HG02973 (cell line): ENCODE measurements at regions not wholly inside any gene's neighbourhood (a gene's known extent, or its start where the extent isn't known, plus 50 kb on each side); places are given as distances from the start of the nearest gene placed in this dataset.
"Not testable (repeated sequence)": the region's sequence is repeated elsewhere in the genome, so short reads cannot be mapped to it uniquely, and the experiment has no call there.

Experiments
- ATAC-seq: cut with Tn5 transposase; IDR thresholded peaks from one replicate; pipeline ENCODE4 v1.9.1; 2021; ENCODE audit warnings: moderate library complexity; ENCODE audit not compliant: unreplicated experiment

- not testable (repeated sequence) for ATAC-seq
Measured at GRCh38 chr7:55705728-55706450, 133.6 kb upstream of the VOPP1 start.

GRCh38 chr7:55702831-55703230, 130.5 kb upstream of the VOPP1 start:
- not testable (repeated sequence) for ATAC-seq

GRCh38 chr7:55699450-55699842, 127.1 kb upstream of the VOPP1 start:
- ATAC-seq = not testable (repeated sequence)

DNA sequence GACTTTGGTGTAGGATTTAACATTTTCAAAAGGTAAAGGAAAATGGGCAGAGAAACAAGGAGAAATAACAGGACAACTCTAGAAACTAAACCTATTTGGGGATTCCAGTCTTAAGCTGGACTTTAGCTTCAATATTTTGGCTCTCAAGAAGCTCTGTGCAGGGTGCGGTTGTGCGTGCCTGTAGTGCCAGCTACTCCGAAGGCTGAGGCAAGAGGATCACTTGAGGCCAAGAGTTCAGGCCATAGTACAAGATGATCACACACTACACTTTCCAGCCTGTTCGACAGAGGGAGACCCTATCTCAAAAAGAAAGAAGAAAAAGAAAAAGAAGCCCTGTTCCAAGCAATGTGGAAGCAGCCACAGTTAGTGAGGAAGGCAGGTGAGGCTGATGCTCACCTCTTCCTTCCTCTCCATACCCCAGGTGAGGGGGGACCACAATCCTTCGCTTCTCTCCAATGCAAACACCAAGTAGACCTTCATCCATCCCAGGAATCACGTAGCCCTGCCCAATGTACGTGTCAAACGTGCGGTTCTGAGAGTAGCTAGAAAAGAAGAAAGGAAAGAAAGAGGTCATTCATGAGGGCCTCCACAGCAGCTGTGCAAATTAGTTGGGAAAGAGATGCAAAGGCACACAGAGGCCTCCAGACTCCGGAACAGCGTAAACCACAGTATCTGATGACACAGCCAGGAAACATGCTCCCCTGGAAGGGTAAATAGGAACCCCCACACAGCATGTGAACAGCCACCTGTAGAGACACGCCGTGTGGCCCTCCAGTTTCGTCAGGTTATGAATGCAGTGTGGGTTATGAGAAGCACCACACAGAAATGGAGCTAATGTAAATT, 126.5 kb upstream of the VOPP1 start:
- peak; percentile 77 for ATAC-seq

DNA sequence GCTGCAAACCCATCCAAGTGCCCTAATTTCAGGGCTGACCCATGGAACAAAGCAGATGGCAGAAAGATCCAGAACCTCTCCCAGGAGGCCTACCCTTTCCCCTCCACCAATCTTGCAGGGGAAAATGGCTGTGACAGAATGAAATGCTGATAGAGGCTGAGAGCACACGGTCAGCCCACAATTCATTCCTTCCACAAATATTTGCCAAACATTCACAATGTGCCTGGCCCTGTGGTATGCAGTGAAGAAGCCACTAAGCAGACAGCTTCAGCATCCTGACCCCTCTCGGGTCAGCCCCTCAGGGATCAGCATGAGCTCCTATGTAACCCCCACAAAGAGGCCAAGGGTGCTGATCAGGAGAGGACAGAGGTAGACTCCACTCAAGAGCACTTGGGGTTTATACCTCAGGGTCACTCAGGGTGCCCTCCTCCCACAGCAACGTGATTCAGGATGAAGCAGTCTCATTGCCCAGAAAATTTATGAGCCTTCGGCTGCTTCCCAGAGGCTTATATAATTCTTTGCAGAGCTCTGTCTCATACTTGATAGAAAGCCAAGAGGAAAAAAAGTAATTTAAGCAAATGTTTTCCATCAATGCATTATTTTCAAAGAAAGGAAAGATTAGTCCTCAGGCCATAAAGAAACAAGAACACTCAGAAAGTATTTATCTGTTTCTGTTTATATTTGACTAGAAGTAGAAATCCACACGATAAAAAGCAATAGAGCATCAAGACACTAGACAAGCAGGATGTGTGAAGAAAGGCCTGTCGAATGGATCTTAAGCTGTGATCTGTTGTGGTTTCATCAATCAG, 123.8 kb upstream of the VOPP1 start:
- ATAC-seq = not testable (repeated sequence)

DNA sequence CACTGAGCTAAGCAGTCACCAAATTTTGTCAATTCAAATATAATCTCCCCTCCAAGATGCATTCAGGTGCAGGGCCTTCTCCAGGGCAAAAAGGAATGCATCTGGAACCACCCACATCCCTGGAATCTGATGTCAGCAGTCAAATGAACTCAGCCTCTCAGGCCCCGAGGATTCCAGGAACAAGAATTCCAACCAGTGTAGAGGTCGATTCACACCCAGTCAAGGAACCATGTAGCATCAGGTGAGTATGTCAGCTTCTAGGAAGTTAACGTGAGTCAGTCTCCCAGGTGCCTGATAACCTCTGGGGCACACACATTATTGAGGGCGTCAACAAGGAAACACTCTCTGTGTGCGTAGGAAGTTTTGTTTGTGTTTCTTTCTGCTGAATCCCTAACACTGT, 122.2 kb upstream of the VOPP1 start:
- not testable (repeated sequence) for ATAC-seq

GRCh38 chr7:55688684-55689681, 116.7 kb upstream of the VOPP1 start:
- ATAC-seq = not testable (repeated sequence)

DNA sequence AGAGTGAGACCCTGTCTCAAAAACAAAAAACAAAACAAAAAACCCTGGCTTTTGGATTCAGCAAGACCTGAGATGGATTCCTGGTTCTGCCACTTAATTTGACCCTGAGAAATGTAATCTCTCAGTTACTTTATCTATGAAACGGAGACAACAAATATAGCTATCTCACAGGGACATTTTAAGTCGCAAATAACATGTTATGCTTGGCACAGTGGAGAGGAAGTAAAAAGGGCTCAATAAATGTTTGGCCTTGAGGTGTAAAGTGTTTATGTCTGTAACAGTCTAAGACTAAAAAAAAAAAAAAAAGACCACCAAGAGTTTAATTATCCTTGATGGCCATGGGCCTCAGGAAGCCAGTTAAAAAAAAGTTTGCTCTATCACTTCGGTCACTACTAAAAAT, 116.0 kb upstream of the VOPP1 start:
- not testable (repeated sequence) for ATAC-seq

DNA sequence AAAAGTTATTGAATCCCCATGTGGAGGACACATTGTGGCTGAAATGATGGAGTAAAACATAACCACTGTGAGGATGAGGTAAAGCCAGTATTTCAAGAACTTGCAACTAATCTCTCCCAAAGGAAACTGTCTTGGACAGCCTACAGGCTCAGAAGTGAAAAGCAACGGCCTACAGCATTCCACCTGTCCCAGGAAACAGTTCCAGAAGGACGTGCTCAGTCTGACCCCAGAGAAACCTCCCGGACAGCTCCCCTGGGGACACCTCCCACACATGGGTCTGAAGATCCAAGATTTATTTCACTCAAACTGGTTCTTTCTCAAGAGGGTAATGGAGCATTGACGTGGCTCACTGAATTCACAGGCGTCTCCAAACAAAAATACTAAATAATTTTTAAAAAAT, 115.0 kb upstream of the VOPP1 start:
- not testable (repeated sequence) for ATAC-seq

- ATAC-seq = not testable (repeated sequence)
Measured at GRCh38 chr7:55686771-55687170, 114.5 kb upstream of the VOPP1 start.

GRCh38 chr7:55683501-55683900, 111.2 kb upstream of the VOPP1 start:
- ATAC-seq = not testable (repeated sequence)

DNA sequence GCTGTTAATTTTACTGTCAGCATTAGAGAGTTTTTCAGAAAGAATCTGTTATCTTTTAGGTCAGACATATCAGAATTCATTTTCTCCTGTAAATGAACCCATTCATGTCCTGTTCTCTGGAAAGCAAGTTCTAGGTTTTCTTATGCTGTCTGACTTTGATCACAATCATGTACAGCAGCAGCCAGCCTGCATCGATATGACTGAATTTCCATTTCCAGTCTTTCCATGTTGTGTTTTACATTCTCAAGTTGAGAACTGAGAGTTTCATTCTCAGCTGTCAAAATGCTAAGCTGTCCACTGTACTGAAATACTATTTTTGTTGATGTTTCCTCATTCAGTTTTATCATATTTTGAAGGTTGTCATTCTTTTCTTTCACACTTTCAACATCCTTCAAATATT, 103.3 kb upstream of the VOPP1 start:
- not testable (repeated sequence) for ATAC-seq

DNA sequence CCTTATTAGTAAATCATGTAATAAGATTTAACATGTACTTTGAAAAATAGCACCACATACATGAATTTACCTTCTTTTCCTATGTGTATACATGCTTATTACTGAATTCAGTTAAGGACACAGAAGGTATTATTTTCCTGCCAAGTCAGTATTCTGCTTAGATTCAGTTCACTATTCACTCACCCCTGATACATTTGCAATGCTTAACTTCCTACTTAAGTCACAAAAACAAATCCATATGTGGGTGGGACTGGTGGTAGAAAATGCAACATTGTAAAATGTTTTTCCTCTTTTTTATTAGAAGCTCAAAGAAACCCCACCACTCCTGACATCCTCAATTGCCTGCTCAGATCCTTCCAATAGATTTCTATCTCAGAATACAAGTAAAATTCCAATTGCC, 101.2 kb upstream of the VOPP1 start:
- ATAC-seq = not testable (repeated sequence)

DNA sequence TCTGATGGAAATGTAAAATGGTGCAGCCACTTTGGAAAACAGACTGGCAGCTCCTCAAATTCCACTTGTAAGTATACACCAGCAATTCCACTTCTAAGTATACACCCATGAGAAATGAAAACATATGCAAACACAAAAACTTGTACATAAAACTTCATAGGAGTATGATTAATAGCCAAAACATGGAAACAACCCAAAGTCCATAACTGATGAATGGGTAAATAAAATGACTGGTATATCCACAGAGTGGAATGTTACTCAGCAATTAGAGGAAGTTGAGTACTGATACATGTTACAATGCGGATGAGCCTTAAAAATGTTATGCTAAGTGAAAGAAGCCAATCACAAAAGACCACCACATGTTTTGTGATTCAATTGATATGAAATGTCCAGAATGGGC, 99.8 kb upstream of the VOPP1 start:
- ATAC-seq = not testable (repeated sequence)

DNA sequence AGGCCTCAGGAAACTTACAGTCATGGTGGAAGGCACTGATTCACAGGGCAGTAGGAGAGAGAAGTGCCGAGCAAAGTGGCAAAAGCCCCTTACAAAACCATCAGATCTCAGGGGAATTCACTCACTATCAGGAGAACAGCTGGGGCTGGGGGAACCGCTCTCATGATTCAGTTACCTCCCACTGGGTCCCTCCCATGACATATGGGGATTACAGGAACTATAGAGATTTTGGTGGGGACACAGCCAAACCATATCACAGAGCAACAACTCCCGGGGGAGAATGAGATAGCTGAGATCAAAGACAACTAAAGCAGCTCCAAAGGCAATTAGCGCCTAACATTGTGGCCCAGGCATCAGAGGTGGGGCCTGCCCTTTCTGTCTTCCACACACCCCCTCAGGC, 85.4 kb upstream of the VOPP1 start:
- no peak for ATAC-seq

DNA sequence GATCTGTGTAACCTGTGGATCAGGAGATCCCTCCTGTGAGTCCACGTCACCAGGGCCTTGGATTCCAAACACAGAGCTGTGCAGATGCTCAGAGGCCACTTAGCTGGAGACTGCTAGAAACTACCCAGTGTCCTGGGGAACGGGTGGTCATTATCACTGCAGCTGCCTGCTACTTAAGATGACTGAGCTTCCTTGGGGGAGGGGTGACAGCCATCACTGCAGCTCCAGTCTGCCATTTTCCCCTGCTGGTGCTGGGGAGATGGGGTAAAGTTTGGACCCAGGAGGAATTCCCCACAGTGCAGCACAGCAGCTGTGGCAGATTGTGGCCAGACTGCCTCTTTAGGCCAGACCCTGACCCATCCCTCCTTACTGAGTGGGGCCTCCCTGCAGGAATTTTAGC, 78.8 kb upstream of the VOPP1 start:
- ATAC-seq = no peak

GRCh38 chr7:55649238-55649637, 76.9 kb upstream of the VOPP1 start:
- ATAC-seq = no peak

DNA sequence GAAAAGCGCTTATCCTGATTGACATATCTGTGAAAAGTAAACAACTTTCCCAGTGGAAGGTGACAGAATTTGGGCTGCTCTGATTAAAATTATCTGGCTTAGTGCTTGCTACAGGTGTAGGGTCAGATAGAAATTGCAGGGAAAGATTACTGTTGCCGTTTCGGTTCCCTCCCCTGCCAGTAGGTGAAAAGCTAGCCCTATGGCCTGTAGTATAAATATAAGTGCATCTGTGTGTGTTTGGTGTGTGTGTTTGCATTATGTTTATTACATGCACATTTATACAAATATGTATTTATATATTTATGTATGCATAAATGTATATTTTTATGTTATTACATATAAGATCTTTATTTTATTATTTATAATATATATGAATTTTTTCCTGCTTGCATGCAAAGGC, 72.3 kb upstream of the VOPP1 start:
- no peak for ATAC-seq

GRCh38 chr7:55642266-55642665, 70.0 kb upstream of the VOPP1 start:
- ATAC-seq = no peak

- peak; percentile 75 for ATAC-seq
Measured at GRCh38 chr7:55641811-55642210, 69.5 kb upstream of the VOPP1 start.
